ENCODE measurements at regions not wholly inside any gene's neighbourhood (a gene's known extent, or its start where the extent isn't known, plus 50 kb on each side); places are given as distances from the start of the nearest gene placed in this dataset.

DNA sequence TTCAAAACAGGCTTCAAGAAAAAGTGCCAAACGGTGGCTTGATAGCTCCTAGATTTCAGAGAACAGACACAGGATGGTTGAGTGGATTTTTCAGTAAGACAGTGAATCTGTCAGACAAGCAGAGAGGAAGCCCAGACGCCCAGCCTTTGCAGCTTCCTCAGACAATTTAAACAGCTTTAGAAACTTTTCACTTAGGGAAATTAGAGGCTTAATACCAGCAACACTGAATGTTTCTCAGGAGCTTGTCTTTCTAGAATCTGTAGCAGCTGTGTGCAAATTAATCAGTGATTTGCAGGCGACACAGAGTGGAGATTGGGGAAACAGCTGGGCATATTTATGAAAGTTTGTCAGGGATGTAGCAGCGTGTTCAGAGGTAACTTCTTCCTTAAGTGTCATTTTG lies 362.1 kb downstream of the GALC start:
- TF ChIP-seq, protein P1, sequence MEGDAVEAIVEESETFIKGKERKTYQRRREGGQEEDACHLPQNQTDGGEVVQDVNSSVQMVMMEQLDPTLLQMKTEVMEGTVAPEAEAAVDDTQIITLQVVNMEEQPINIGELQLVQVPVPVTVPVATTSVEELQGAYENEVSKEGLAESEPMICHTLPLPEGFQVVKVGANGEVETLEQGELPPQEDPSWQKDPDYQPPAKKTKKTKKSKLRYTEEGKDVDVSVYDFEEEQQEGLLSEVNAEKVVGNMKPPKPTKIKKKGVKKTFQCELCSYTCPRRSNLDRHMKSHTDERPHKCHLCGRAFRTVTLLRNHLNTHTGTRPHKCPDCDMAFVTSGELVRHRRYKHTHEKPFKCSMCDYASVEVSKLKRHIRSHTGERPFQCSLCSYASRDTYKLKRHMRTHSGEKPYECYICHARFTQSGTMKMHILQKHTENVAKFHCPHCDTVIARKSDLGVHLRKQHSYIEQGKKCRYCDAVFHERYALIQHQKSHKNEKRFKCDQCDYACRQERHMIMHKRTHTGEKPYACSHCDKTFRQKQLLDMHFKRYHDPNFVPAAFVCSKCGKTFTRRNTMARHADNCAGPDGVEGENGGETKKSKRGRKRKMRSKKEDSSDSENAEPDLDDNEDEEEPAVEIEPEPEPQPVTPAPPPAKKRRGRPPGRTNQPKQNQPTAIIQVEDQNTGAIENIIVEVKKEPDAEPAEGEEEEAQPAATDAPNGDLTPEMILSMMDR (IDR thresholded peaks at IDR 0.05), result no peak
- TF ChIP-seq POLR2AphosphoS5 (IDR thresholded peaks at IDR 0.05; ENCODE audit: low read depth, low read length), result no peak
- TF ChIP-seq, protein P2, sequence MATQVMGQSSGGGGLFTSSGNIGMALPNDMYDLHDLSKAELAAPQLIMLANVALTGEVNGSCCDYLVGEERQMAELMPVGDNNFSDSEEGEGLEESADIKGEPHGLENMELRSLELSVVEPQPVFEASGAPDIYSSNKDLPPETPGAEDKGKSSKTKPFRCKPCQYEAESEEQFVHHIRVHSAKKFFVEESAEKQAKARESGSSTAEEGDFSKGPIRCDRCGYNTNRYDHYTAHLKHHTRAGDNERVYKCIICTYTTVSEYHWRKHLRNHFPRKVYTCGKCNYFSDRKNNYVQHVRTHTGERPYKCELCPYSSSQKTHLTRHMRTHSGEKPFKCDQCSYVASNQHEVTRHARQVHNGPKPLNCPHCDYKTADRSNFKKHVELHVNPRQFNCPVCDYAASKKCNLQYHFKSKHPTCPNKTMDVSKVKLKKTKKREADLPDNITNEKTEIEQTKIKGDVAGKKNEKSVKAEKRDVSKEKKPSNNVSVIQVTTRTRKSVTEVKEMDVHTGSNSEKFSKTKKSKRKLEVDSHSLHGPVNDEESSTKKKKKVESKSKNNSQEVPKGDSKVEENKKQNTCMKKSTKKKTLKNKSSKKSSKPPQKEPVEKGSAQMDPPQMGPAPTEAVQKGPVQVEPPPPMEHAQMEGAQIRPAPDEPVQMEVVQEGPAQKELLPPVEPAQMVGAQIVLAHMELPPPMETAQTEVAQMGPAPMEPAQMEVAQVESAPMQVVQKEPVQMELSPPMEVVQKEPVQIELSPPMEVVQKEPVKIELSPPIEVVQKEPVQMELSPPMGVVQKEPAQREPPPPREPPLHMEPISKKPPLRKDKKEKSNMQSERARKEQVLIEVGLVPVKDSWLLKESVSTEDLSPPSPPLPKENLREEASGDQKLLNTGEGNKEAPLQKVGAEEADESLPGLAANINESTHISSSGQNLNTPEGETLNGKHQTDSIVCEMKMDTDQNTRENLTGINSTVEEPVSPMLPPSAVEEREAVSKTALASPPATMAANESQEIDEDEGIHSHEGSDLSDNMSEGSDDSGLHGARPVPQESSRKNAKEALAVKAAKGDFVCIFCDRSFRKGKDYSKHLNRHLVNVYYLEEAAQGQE (IDR thresholded peaks at IDR 0.05; ENCODE audit: insufficient read depth in 1 of 2, low read depth in 2 of 2, low read length in 1 of 2), result no peak

Data from Panc1 (cell line).